BLaER1 (cell line): ENCODE measurements at regions not wholly inside any gene's neighbourhood (a gene's known extent, or its start where the extent isn't known, plus 50 kb on each side); places are given as distances from the start of the nearest gene placed in this dataset.
"Not testable (repeated sequence)": the region's sequence is repeated elsewhere in the genome, so short reads cannot be mapped to it uniquely, and the experiment has no call there.

Experiments used
- H3K27ac ChIP-seq: shearing (Covaris generic); formaldehyde crosslinking; 2 replicates; pipeline ENCODE4 v1.8.1; 2022
- H3K27me3 ChIP-seq: shearing (Covaris generic); formaldehyde crosslinking; 2 replicates; pipeline ENCODE4 v1.8.1; 2022
- H3K36me3 ChIP-seq: shearing (Covaris generic); formaldehyde crosslinking; 2 replicates; pipeline ENCODE4 v1.8.1; 2022
- H3K4me1 ChIP-seq: shearing (Covaris generic); formaldehyde crosslinking; 2 replicates; pipeline ENCODE4 v1.8.1; 2022
- H3K4me2 ChIP-seq: shearing (Covaris generic); formaldehyde crosslinking; 2 replicates; pipeline ENCODE4 v1.8.1; 2022
- H3K4me3 ChIP-seq: shearing (Covaris generic); formaldehyde crosslinking; 2 replicates; pipeline ENCODE4 v1.8.1; 2022
- H3K9ac ChIP-seq: shearing (Covaris generic); formaldehyde crosslinking; 2 replicates; pipeline ENCODE4 v1.8.1; 2022
- H3K9me3 ChIP-seq: shearing (Covaris generic); formaldehyde crosslinking; 2 replicates; pipeline ENCODE4 v1.8.1; 2022
- H4K20me1 ChIP-seq: shearing (Covaris generic); formaldehyde crosslinking; 2 replicates; pipeline ENCODE4 v1.8.1; 2022
- Cebpa-rat ChIP-seq: shearing (Covaris generic); IDR thresholded peaks from 2 replicates; pipeline ENCODE4 v1.8.1; 2022

DNA sequence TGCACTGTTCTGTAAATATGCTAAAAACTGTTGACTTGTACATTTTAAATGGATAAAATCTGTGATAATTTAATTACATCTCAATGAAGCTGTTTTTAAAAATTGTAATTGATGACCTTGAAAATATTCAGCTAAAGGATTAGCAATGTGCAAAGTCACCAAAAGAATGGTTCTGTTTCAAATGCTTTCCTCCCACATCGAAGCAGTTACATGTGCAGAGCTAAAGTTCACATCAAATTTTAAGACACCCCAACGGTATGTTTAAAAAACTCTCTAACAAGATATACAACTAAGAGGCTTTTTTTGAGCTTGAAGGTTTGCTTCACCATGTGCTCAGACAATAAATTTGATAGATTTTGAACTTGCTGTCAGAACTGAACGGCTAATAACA is 114.6 kb upstream of the KRAS start:
- Histone ChIP-seq H3K36me3 (no peaks in the 10 kb centered on the region), H3K27ac (peak overlapping the region; percentile 85), H3K4me2 (peak overlapping the region; percentile 80), H3K9me3 (peaks cover 22% of the 10 kb centered on the region), H3K27me3 (no peaks in the 10 kb centered on the region), H3K9ac (peak overlapping the region; percentile 72), H3K4me1 (peaks cover 43% of the 10 kb centered on the region), H3K4me3 (peak overlapping the region; percentile 54), H4K20me1 (no peaks in the 10 kb centered on the region)
- no peak for TF ChIP-seq Cebpa-rat

- Histone ChIP-seq H3K9ac (peak overlapping the region; percentile 72), H3K4me1 (peaks cover 46% of the 10 kb centered on the region), H3K4me3 (peak overlapping the region; percentile 54), H3K9me3 (peaks cover 22% of the 10 kb centered on the region), H3K4me2 (peak overlapping the region; percentile 80), H3K27me3 (no peaks in the 10 kb centered on the region), H3K36me3 (no peaks in the 10 kb centered on the region), H3K27ac (peak overlapping the region; percentile 85), H4K20me1 (no peaks in the 10 kb centered on the region)
- no peak for TF ChIP-seq Cebpa-rat
Observed at GRCh38 chr12:25364529-25365339, 114.0 kb upstream of the KRAS start.

DNA sequence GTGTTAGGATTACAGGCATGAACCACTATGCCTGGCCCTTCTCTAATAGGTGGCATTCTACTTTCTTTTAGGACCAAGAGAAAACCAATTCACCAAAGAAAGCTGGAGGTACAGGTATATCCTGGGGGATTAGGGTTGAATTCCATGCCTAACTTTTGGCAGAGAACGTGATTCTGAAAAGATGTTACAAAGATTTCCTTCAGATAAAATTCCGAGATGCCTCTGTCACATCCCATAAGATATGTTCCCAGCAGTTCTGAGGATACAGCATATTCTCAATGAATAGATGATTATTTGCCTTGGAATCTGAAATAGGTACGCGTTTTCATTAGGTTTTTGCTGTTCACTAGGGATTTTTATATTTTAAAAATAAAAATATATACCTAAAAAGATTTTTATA is 111.9 kb upstream of the KRAS start:
- no peak overlapping the region for H3K9ac ChIP-seq
- peaks cover 48% of the 10 kb centered on the region for H3K4me1 ChIP-seq
- H3K27ac ChIP-seq: no peak overlapping the region

DNA sequence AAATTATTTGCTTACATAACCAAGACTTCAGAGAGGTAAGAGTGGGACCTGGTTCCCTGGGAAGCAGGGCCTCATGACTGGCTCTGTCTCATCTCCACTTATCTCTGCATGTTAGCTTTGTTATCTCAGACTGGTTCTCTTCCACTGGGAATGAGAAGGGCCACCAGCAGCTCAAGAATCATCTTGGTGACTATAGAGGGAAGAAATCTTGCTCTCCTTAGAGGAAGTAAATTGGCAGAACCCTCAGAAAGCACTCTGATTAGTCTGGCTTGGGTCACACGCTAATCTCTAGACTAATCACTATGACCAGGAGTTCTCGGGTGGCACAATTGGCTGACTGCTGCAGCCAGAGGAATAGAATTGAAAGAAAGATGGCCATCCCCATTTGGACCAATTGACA is 110.8 kb upstream of the KRAS start:
- no peak overlapping the region for H3K9ac ChIP-seq
- H4K20me1 ChIP-seq: no peaks in the 10 kb centered on the region
- peaks cover 15% of the 10 kb centered on the region for H3K9me3 ChIP-seq
- H3K4me3 ChIP-seq: no peak overlapping the region
- no peak for TF ChIP-seq Cebpa-rat
- H3K27me3 ChIP-seq: no peaks in the 10 kb centered on the region
- no peaks in the 10 kb centered on the region for H3K36me3 ChIP-seq
- H3K4me2 ChIP-seq: no peak overlapping the region
- H3K4me1 ChIP-seq: peaks cover 37% of the 10 kb centered on the region
- no peak overlapping the region for H3K27ac ChIP-seq

More for the DNA sequence above, 111.9 kb upstream of the KRAS start:
- H3K4me3 ChIP-seq: no peak overlapping the region
- no peaks in the 10 kb centered on the region for H3K36me3 ChIP-seq
- TF ChIP-seq Cebpa-rat: no peak
- peaks cover 15% of the 10 kb centered on the region for H3K9me3 ChIP-seq
- no peak overlapping the region for H3K4me2 ChIP-seq
- no peaks in the 10 kb centered on the region for H3K27me3 ChIP-seq
- H4K20me1 ChIP-seq: no peaks in the 10 kb centered on the region

GRCh38 chr12:25357595-25357994 is 106.9 kb upstream of the KRAS start:
- Histone ChIP-seq H3K27me3 (no peaks in the 10 kb centered on the region), H3K36me3 (no peaks in the 10 kb centered on the region), H3K9me3 (peaks cover 10% of the 10 kb centered on the region), H3K4me3 (no peak overlapping the region), H3K4me1 (peaks cover 5% of the 10 kb centered on the region; the same call in 1 of the 2 replicates), H3K4me2 (no peak overlapping the region), H3K9ac (no peak overlapping the region), H4K20me1 (no peaks in the 10 kb centered on the region), H3K27ac (no peak overlapping the region)
- no peak for TF ChIP-seq Cebpa-rat

- H3K27me3 ChIP-seq, H3K4me3 ChIP-seq, H3K9me3 ChIP-seq, H4K20me1 ChIP-seq, H3K36me3 ChIP-seq, H3K27ac ChIP-seq, H3K4me2 ChIP-seq, H3K9ac ChIP-seq: not testable (repeated sequence)
- H3K4me1 ChIP-seq: 0 out of 2 replicates have a peak, but pooled peaks cover 11% of the 10 kb centered on the region
Observed at GRCh38 chr12:25352942-25353341, 102.2 kb upstream of the KRAS start.

- H3K27me3 ChIP-seq: no peaks in the 10 kb centered on the region
- no peaks in the 10 kb centered on the region for H3K36me3 ChIP-seq
- 0 out of 2 replicates have a peak, but pooled peaks cover 11% of the 10 kb centered on the region for H3K4me1 ChIP-seq
- TF ChIP-seq Cebpa-rat: no peak
- H4K20me1 ChIP-seq: no peaks in the 10 kb centered on the region
- H3K27ac ChIP-seq: no peak overlapping the region
- H3K9me3 ChIP-seq: 0 out of 2 replicates have a peak, but pooled peaks cover 5% of the 10 kb centered on the region
- no peak overlapping the region for H3K4me3 ChIP-seq
- no peak overlapping the region for H3K9ac ChIP-seq
- peak overlapping the region; percentile 27; the same call in 1 of the 2 replicates for H3K4me2 ChIP-seq
Observed at GRCh38 chr12:25352083-25352918, 101.6 kb upstream of the KRAS start.

DNA sequence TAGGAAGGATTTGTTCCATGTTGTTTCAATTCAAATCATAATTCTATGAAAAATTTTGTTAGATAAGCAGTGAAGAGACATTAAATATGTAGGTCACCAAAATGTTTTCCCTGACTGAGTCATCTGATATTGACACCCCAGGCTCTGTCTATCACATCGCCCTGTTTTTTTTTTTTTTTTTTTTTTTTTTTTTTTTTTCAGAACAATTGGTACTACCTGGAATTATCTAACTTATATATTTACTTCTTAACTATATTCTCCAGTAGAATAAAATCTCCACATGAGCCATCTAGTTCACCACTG is 97.8 kb upstream of the KRAS start:
- Histone ChIP-seq H3K4me2 (no peak overlapping the region), H3K36me3 (no peaks in the 10 kb centered on the region), H4K20me1 (no peaks in the 10 kb centered on the region), H3K27ac (no peak overlapping the region), H3K4me3 (no peak overlapping the region), H3K27me3 (no peaks in the 10 kb centered on the region), H3K9ac (no peak overlapping the region), H3K9me3 (0 out of 2 replicates have a peak, but pooled peaks cover 5% of the 10 kb centered on the region), H3K4me1 (0 out of 2 replicates have a peak, but pooled peaks cover 11% of the 10 kb centered on the region)
- no peak for TF ChIP-seq Cebpa-rat

DNA sequence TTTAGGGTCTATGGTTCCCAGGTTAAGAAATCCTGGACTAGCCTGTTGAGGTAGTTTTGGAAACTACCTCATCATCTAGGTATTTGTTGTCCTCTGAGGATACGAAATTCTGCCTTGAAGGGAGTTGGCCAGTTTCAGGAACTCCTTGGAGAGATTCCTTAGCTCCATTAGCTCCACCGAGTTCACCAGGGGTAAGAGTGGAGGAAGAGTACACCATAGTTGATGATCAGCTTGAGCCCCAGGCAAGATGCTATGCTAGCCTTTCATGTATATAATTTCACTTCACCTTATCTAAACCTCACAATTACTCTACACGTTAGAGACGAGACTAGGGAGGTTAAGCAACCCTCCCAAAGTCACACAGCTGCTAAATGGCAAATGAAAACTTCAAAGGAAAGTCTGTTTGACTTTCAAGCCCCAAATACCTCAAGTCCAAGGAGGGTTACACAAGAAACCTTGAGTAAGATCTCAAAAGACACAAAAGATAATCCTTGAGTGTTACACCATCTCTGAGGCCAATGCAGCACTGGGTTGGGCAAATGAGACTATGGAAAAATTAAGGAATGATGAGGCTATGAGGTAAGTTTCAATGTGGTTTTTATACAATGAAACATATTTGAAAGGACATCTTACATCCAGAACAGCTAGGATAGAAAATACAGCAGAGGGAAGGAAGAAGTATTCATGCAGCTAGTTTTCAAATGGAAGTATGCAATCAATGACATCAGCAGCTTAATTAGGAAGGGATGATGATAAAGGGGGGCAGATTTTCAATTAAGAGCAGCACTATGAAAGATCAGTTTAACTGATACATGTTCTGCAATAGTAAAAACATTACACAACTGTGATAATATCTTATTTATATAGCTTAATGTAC is 97.2 kb upstream of the KRAS start:
- Histone ChIP-seq H3K4me2 (no peak overlapping the region), H3K27ac (no peak overlapping the region), H3K4me3 (no peak overlapping the region), H3K9ac (no peak overlapping the region), H4K20me1 (no peaks in the 10 kb centered on the region), H3K9me3 (0 out of 2 replicates have a peak, but pooled peaks cover 5% of the 10 kb centered on the region), H3K27me3 (no peaks in the 10 kb centered on the region), H3K4me1 (0 out of 2 replicates have a peak, but pooled peaks cover 11% of the 10 kb centered on the region), H3K36me3 (no peaks in the 10 kb centered on the region)
- no peak for TF ChIP-seq Cebpa-rat

DNA sequence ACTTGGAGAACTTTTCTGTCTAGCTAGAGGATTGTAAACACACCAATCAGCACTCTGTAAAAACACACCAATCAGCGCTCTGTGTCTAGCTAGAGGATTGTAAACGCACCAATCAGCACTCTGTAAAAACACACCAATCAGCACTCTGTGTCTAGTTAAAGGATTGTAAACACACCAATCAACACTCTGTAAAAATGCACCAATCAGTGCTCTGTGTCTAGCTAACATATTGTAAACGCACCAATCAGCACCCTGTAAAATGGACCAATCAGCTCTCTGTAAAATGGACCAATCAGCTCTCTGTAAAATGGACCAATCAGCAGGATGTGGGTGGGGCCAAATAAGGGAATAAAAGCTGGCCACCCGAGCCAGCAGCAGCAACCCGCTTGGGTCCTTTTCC is 91.1 kb upstream of the KRAS start:
- H3K4me1 ChIP-seq, H4K20me1 ChIP-seq, H3K27me3 ChIP-seq, H3K36me3 ChIP-seq, H3K9ac ChIP-seq, H3K4me3 ChIP-seq, H3K27ac ChIP-seq, H3K4me2 ChIP-seq: not testable (repeated sequence)
- H3K9me3 ChIP-seq: peaks cover 20% of the 10 kb centered on the region
